ENCODE measurements at regions not wholly inside any gene's neighbourhood (a gene's known extent, or its start where the extent isn't known, plus 50 kb on each side); places are given as distances from the start of the nearest gene placed in this dataset.

- FAIRE-seq (no peak), DNase-seq (ENCODE audit: low read depth, low spot score) (no peak)
- BruUV-seq (replicated peaks): no TSS peak
- Histone ChIP-seq H3K27ac (ENCODE audit: insufficient read depth, low read depth, low read length) (no peak overlapping the region), H3K9me3 (replicated peaks; ENCODE audit: control insufficient read depth, insufficient read depth, low read length) (peaks cover 2% of the 10 kb centered on the region), H3K4me2 (ENCODE audit: insufficient read depth, low read length) (no peak overlapping the region), H3K27me3 (ENCODE audit: control insufficient read depth in 2 of 2, insufficient read depth in 2 of 2, low read length in 2 of 2) (no peaks in the 10 kb centered on the region), H3K4me1 (ENCODE audit: control insufficient read depth, extremely low read depth, insufficient read depth, low read length) (no peaks in the 10 kb centered on the region), H3K36me3 (ENCODE audit: control insufficient read depth in 2 of 2, extremely low read depth in 1 of 2, insufficient read depth in 2 of 2, low read length in 2 of 2) (no peaks in the 10 kb centered on the region), H3K79me2 (ENCODE audit: control insufficient read depth, insufficient read depth, low read length) (no peaks in the 10 kb centered on the region), H3K9me1 (replicated peaks; ENCODE audit: control insufficient read depth, extremely low read depth, insufficient read depth, low read length) (no peaks in the 10 kb centered on the region), H2AFZ (ENCODE audit: low read depth, low read length) (no peak overlapping the region), H4K20me1 (replicated peaks; ENCODE audit: control insufficient read depth, extremely low read depth, insufficient read depth, low read length) (no peaks in the 10 kb centered on the region), H3K9ac (replicated peaks; ENCODE audit: extremely low read depth, insufficient read depth, low read length) (no peak overlapping the region), H3K4me3 (replicated peaks in 1 of 3; ENCODE audit: insufficient read depth in 1 of 3, low read depth in 1 of 3, low read length in 3 of 3) (no peak overlapping the region)
- ChIA-PET CTCF (no interaction called here), POLR2A (no interaction called here)
- dilution Hi-C loops (cut with MboI; ENCODE audit: extremely low pct_ligation_motif_present, low sequenced_read_pairs): no loop called here
- intact Hi-C loops (cut with micrococcal nuclease): no loop called here
- TF ChIP-seq JUN (IDR thresholded peaks at IDR 0.05; ENCODE audit: borderline replicate concordance, insufficient read depth, insufficient read length, low read depth) (no peak), POLR2A (IDR thresholded peaks at IDR 0.05; ENCODE audit: low read depth, low read length) (no peak), GATA2 (IDR thresholded peaks at IDR 0.05; ENCODE audit: insufficient read depth, insufficient read length, low read depth, low read length) (no peak), POLR2AphosphoS5 (IDR thresholded peaks at IDR 0.05; ENCODE audit: insufficient read depth, low read depth, low read length) (no peak), CTCF (IDR thresholded peaks at IDR 0.05; ENCODE audit: extremely low read depth in 1 of 2, insufficient read depth in 1 of 2, low read depth in 1 of 2, low read length in 2 of 2) (no peak), EZH2 (IDR thresholded peaks at IDR 0.05; ENCODE audit: borderline replicate concordance, low read depth, low read length, severe bottlenecking) (no peak), MYC (IDR thresholded peaks at IDR 0.05; ENCODE audit: low read depth, low read length) (no peak), FOS (IDR thresholded peaks at IDR 0.05; ENCODE audit: borderline replicate concordance, insufficient read depth, low read length) (no peak)
- TF ChIP-seq, protein P1, sequence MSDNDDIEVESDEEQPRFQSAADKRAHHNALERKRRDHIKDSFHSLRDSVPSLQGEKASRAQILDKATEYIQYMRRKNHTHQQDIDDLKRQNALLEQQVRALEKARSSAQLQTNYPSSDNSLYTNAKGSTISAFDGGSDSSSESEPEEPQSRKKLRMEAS (IDR thresholded peaks at IDR 0.05; ENCODE audit: insufficient read depth, insufficient read length): no peak
Observed at GRCh38 chr5:167853421-167853820, 438.0 kb upstream of the WWC1 start.

Data from endothelial cell of umbilical vein (primary cell).